Endodermal cell (in vitro differentiated cells): ENCODE measurements at regions not wholly inside any gene's neighbourhood (a gene's known extent, or its start where the extent isn't known, plus 50 kb on each side); places are given as distances from the start of the nearest gene placed in this dataset.

ENCODE experiments used
- DNase-seq: peaks from one replicate; pipeline ENCODE4 v3.0.0-alpha.2; 2017
- H3K27ac ChIP-seq: 2 replicates; pipeline ENCODE4 v1.5.1; 2013; ENCODE audit warnings: mild to moderate bottlenecking, low read depth, low read length, moderate library complexity
- H3K27me3 ChIP-seq: 2 replicates; pipeline ENCODE4 v1.6.1; 2013; ENCODE audit warnings: mild to moderate bottlenecking, low read length, moderate library complexity; ENCODE audit not compliant: insufficient read depth, control insufficient read depth, poor library complexity, severe bottlenecking
- H3K36me3 ChIP-seq: 2 replicates; pipeline ENCODE4 v1.7.0; 2013; ENCODE audit warnings: mild to moderate bottlenecking, low read length, moderate library complexity; ENCODE audit not compliant: control insufficient read depth, insufficient read depth
- H3K4me1 ChIP-seq: one replicate; pipeline ENCODE4 v1.7.0; 2013; ENCODE audit warnings: low read length; ENCODE audit not compliant: control insufficient read depth, insufficient read depth
- H3K4me3 ChIP-seq: 2 replicates; pipeline ENCODE4 v1.5.1; 2013; ENCODE audit warnings: mild to moderate bottlenecking, low read length, moderate library complexity
- H3K9ac ChIP-seq: 2 replicates; pipeline ENCODE4 v1.6.1; 2013; ENCODE audit warnings: mild to moderate bottlenecking, low read length, moderate library complexity; ENCODE audit not compliant: poor library complexity, severe bottlenecking; ENCODE audit errors: extremely low read depth
- H3K9me3 ChIP-seq: 2 replicates; pipeline ENCODE4 v1.6.1; 2013; ENCODE audit warnings: mild to moderate bottlenecking, low read length, moderate library complexity; ENCODE audit not compliant: control insufficient read depth
- H3K27ac Mint-ChIP-seq: 2 replicates; pipeline ENCODE4 v1.8.0; 2020; ENCODE audit warnings: mixed read lengths
- H3K27me3 Mint-ChIP-seq: 2 replicates; pipeline ENCODE4 v1.8.0; 2021; ENCODE audit warnings: mild to moderate bottlenecking, mixed read lengths; ENCODE audit not compliant: insufficient read depth
- H3K36me3 Mint-ChIP-seq: 2 replicates; pipeline ENCODE4 v1.8.0; 2020; ENCODE audit warnings: low read depth, mixed read lengths
- H3K4me1 Mint-ChIP-seq: 2 replicates; pipeline ENCODE4 v1.8.0; 2020; ENCODE audit warnings: mixed read lengths
- H3K4me3 Mint-ChIP-seq: 2 replicates; pipeline ENCODE4 v1.8.0; 2020; ENCODE audit warnings: mild to moderate bottlenecking, moderate library complexity, mixed read lengths
- H3K9me3 Mint-ChIP-seq: 2 replicates; pipeline ENCODE4 v1.8.0; 2020; ENCODE audit warnings: mild to moderate bottlenecking, mixed read lengths
- WGBS, 2 experiments: methylation state at CpG; one replicate each; pipeline versions ENCODE4 v1.1.5 to v1.1.7; 2013; ENCODE audit warnings: missing lambda C conversion rate in 2 of 2, mixed read lengths in 1 of 2; ENCODE audit not compliant: insufficient coverage in 1 of 2, insufficient read length in 1 of 2; 5-methylcytosine and 5-hydroxymethylcytosine counted together
- TF ChIP-seq, protein P1 (sequence below): fragments of 200-600 bp; sonication (generic); conservative IDR thresholded peaks from 2 replicates; pipeline ENCODE4 v1.5.0; 2021; ENCODE audit warnings: antibody characterized with exemption, mild to moderate bottlenecking

- H3K36me3 Mint-ChIP-seq = no peaks in the 10 kb centered on the region
Observed at GRCh38 chr12:5217936-5218335, 174.3 kb downstream of the KCNA5 start.

GRCh38 chr12:5220099-5220498, 176.4 kb downstream of the KCNA5 start:
- H3K4me1 Mint-ChIP-seq = peaks cover 29% of the 10 kb centered on the region
- H3K36me3 Mint-ChIP-seq = no peaks in the 10 kb centered on the region
- no peaks in the 10 kb centered on the region for H3K36me3 ChIP-seq
- DNase-seq = no peak
- H3K9me3 ChIP-seq = no peaks in the 10 kb centered on the region
- no peak overlapping the region for H3K27ac ChIP-seq
- peaks cover 54% of the 10 kb centered on the region for H3K27me3 Mint-ChIP-seq
- WGBS, 2 experiments = 83 to 95% methylated on average over 2 to 3 of the region's 3 CpGs
- no peak overlapping the region for H3K9ac ChIP-seq
- H3K4me3 Mint-ChIP-seq = no peak overlapping the region
- TF ChIP-seq, protein P1, sequence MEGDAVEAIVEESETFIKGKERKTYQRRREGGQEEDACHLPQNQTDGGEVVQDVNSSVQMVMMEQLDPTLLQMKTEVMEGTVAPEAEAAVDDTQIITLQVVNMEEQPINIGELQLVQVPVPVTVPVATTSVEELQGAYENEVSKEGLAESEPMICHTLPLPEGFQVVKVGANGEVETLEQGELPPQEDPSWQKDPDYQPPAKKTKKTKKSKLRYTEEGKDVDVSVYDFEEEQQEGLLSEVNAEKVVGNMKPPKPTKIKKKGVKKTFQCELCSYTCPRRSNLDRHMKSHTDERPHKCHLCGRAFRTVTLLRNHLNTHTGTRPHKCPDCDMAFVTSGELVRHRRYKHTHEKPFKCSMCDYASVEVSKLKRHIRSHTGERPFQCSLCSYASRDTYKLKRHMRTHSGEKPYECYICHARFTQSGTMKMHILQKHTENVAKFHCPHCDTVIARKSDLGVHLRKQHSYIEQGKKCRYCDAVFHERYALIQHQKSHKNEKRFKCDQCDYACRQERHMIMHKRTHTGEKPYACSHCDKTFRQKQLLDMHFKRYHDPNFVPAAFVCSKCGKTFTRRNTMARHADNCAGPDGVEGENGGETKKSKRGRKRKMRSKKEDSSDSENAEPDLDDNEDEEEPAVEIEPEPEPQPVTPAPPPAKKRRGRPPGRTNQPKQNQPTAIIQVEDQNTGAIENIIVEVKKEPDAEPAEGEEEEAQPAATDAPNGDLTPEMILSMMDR = no peak
- no peaks in the 10 kb centered on the region for H3K9me3 Mint-ChIP-seq
- H3K27me3 ChIP-seq = no peaks in the 10 kb centered on the region
- no peak overlapping the region for H3K27ac Mint-ChIP-seq
- H3K4me3 ChIP-seq = no peak overlapping the region
- peaks cover 3% of the 10 kb centered on the region for H3K4me1 ChIP-seq

More at GRCh38 chr12:5217936-5218335, 174.3 kb downstream of the KCNA5 start:
- peaks cover 3% of the 10 kb centered on the region for H3K4me1 ChIP-seq
- Mint-ChIP-seq H3K27ac (no peak overlapping the region), H3K4me1 (peaks cover 32% of the 10 kb centered on the region), H3K27me3 (peaks cover 37% of the 10 kb centered on the region), H3K4me3 (no peak overlapping the region), H3K9me3 (no peaks in the 10 kb centered on the region)
- no peak for DNase-seq
- TF ChIP-seq, protein P1 = no peak
- no peaks in the 10 kb centered on the region for H3K36me3 ChIP-seq
- no peak overlapping the region for H3K27ac ChIP-seq
- 93 to 94% methylated on average over 2 to 6 of the region's 6 CpGs for WGBS, 2 experiments
- H3K4me3 ChIP-seq = no peak overlapping the region
- no peak overlapping the region for H3K9ac ChIP-seq
- no peaks in the 10 kb centered on the region for H3K27me3 ChIP-seq
- no peaks in the 10 kb centered on the region for H3K9me3 ChIP-seq

DNA sequence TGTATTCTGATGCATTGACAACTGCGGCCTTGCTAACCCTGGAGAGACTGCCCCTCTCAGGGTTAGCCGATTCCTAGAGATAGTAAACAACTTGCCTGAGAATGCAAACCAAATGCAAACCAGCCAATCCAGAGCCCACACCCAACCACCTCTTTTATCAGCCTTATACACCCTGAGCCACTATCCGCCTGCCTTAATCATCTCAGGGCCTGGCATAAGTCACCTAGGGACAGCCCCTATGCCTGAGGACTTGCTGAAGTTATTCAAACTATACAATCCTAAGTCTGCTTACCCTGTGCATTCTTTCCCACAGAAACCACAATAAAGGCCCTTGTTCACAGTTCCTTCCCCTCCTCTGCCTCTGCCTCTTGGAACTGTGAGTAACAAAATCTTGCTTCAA, 177.2 kb downstream of the KCNA5 start:
- DNase-seq = peak; percentile 69
- H3K27ac Mint-ChIP-seq = no peak overlapping the region
- Histone ChIP-seq H3K27me3 (no peaks in the 10 kb centered on the region), H3K4me3 (no peak overlapping the region), H3K9me3 (no peaks in the 10 kb centered on the region), H3K9ac (no peak overlapping the region), H3K27ac (no peak overlapping the region), H3K4me1 (peaks cover 3% of the 10 kb centered on the region), H3K36me3 (no peaks in the 10 kb centered on the region)
- no peaks in the 10 kb centered on the region for H3K9me3 Mint-ChIP-seq
- H3K4me1 Mint-ChIP-seq = peaks cover 29% of the 10 kb centered on the region
- WGBS, 2 experiments = 83% methylated on average over 3 of the region's 3 CpGs; no CpG with 5 or more reads in 1 of the 2 experiments
- H3K36me3 Mint-ChIP-seq = no peaks in the 10 kb centered on the region
- peaks cover 53% of the 10 kb centered on the region for H3K27me3 Mint-ChIP-seq
- TF ChIP-seq, protein P1 = no peak
- H3K4me3 Mint-ChIP-seq = no peak overlapping the region
